Loucy (cell line): ENCODE measurements at regions not wholly inside any gene's neighbourhood (a gene's known extent, or its start where the extent isn't known, plus 50 kb on each side); places are given as distances from the start of the nearest gene placed in this dataset.

Source experiments
- H2AFZ ChIP-seq: fragments of 200-600 bp; sonication (generic); 2 replicates; pipeline ENCODE4 v1.6.0; 2016; ENCODE audit warnings: antibody characterized with exemption, mild to moderate bottlenecking, low read length, moderate library complexity
- H3F3A ChIP-seq: fragments of 200-600 bp; 2 replicates; pipeline ENCODE4 v1.6.0; 2016; ENCODE audit warnings: antibody characterized with exemption, low read depth, mild to moderate bottlenecking
- H3K27me3 ChIP-seq: fragments of 200-600 bp; sonication (generic); 2 replicates; pipeline ENCODE4 v1.6.1; 2014; ENCODE audit warnings: low read length, mild to moderate bottlenecking; ENCODE audit not compliant: insufficient read depth, poor library complexity, severe bottlenecking
- H3K36me3 ChIP-seq: fragments of 200-600 bp; sonication (generic); 2 replicates; pipeline ENCODE4 v1.6.1; 2016; ENCODE audit warnings: low read length; ENCODE audit not compliant: insufficient read depth
- H3K4me1 ChIP-seq: fragments of 200-600 bp; sonication (generic); 2 replicates; pipeline ENCODE4 v1.5.1; 2014; ENCODE audit warnings: low read length, mild to moderate bottlenecking; ENCODE audit not compliant: insufficient read depth, poor library complexity, severe bottlenecking
- H3K4me2 ChIP-seq: fragments of 200-600 bp; sonication (generic); 2 replicates; pipeline ENCODE4 v1.6.0; 2014; ENCODE audit warnings: antibody characterized with exemption, low read length, low read depth, mild to moderate bottlenecking; ENCODE audit not compliant: poor library complexity, severe bottlenecking
- H3K4me3 ChIP-seq: fragments of 200-600 bp; sonication (generic); 2 replicates; pipeline ENCODE4 v1.5.1; 2014; ENCODE audit warnings: low read length, mild to moderate bottlenecking, mixed read lengths; ENCODE audit not compliant: poor library complexity, severe bottlenecking
- H3K79me2 ChIP-seq: fragments of 200-600 bp; sonication (generic); 2 replicates; pipeline ENCODE4 v1.6.1; 2014; ENCODE audit warnings: low read length; ENCODE audit not compliant: insufficient read depth
- H3K9ac ChIP-seq: fragments of 200-600 bp; sonication (generic); 2 replicates; pipeline ENCODE4 v1.6.0; 2014; ENCODE audit warnings: mild to moderate bottlenecking, low read depth, low read length, moderate library complexity; ENCODE audit not compliant: poor library complexity, severe bottlenecking
- H3K9me2 ChIP-seq: fragments of 200-600 bp; sonication (generic); replicated peaks from 2 replicates; pipeline ENCODE4 v1.6.1; 2016; ENCODE audit warnings: low read depth, low read length, mixed read lengths
- H3K9me3 ChIP-seq: fragments of 200-600 bp; sonication (generic); 2 replicates; pipeline ENCODE4 v1.6.1; 2014; ENCODE audit warnings: mild to moderate bottlenecking, antibody characterized with exemption, low read length, low read depth; ENCODE audit not compliant: insufficient read depth
- H4K20me1 ChIP-seq: fragments of 200-600 bp; sonication (generic); 2 replicates; pipeline ENCODE4 v1.6.0; 2014; ENCODE audit warnings: antibody characterized with exemption, low read length, mild to moderate bottlenecking; ENCODE audit not compliant: insufficient read depth, poor library complexity, severe bottlenecking
- EZH2phosphoT487 ChIP-seq: fragments of 200-600 bp; IDR thresholded peaks from 2 replicates; pipeline ENCODE4 v1.6.1; 2018; ENCODE audit warnings: antibody characterized with exemption, mild to moderate bottlenecking, moderate library complexity, borderline replicate concordance
- TF ChIP-seq, protein P1 (sequence below): fragments of 200-600 bp; sonication (generic); conservative IDR thresholded peaks from 2 replicates; pipeline ENCODE4 v1.5.1; 2014; ENCODE audit warnings: mild to moderate bottlenecking, antibody characterized with exemption, low read length

DNA sequence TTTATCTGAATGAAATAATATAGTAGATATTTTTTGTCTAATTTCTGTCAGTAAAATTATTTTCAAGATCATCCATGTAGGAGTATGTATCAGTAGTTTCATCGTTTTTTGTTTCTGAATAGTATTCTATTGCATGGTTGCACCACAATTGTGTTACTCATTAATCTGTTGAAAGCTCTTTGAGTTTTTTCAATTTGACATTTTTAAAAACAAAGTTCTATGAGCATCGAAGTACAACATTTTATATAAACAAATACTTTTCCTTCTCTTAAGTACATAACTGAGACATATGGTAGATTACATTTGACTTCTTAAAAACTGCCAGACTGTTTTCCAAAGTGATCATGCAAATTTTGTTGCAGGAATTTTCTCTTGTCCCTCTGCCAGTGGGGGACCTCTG lies 1113.1 kb upstream of the CITED2 start:
- Histone ChIP-seq H3K27me3 (no peaks in the 10 kb centered on the region), H3K4me1 (no peaks in the 10 kb centered on the region), H3K9me2 (no peaks in the 10 kb centered on the region; the same call in 1 of the 2 replicates), H4K20me1 (no peaks in the 10 kb centered on the region), H3K9ac (no peak overlapping the region), H3K79me2 (no peaks in the 10 kb centered on the region), H3F3A (no peaks in the 10 kb centered on the region), H3K4me3 (no peak overlapping the region), H2AFZ (no peak overlapping the region), H3K36me3 (no peaks in the 10 kb centered on the region), H3K4me2 (no peak overlapping the region), H3K9me3 (no peaks in the 10 kb centered on the region)
- TF ChIP-seq, protein P1, sequence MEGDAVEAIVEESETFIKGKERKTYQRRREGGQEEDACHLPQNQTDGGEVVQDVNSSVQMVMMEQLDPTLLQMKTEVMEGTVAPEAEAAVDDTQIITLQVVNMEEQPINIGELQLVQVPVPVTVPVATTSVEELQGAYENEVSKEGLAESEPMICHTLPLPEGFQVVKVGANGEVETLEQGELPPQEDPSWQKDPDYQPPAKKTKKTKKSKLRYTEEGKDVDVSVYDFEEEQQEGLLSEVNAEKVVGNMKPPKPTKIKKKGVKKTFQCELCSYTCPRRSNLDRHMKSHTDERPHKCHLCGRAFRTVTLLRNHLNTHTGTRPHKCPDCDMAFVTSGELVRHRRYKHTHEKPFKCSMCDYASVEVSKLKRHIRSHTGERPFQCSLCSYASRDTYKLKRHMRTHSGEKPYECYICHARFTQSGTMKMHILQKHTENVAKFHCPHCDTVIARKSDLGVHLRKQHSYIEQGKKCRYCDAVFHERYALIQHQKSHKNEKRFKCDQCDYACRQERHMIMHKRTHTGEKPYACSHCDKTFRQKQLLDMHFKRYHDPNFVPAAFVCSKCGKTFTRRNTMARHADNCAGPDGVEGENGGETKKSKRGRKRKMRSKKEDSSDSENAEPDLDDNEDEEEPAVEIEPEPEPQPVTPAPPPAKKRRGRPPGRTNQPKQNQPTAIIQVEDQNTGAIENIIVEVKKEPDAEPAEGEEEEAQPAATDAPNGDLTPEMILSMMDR = no peak
- no peak for TF ChIP-seq EZH2phosphoT487

DNA sequence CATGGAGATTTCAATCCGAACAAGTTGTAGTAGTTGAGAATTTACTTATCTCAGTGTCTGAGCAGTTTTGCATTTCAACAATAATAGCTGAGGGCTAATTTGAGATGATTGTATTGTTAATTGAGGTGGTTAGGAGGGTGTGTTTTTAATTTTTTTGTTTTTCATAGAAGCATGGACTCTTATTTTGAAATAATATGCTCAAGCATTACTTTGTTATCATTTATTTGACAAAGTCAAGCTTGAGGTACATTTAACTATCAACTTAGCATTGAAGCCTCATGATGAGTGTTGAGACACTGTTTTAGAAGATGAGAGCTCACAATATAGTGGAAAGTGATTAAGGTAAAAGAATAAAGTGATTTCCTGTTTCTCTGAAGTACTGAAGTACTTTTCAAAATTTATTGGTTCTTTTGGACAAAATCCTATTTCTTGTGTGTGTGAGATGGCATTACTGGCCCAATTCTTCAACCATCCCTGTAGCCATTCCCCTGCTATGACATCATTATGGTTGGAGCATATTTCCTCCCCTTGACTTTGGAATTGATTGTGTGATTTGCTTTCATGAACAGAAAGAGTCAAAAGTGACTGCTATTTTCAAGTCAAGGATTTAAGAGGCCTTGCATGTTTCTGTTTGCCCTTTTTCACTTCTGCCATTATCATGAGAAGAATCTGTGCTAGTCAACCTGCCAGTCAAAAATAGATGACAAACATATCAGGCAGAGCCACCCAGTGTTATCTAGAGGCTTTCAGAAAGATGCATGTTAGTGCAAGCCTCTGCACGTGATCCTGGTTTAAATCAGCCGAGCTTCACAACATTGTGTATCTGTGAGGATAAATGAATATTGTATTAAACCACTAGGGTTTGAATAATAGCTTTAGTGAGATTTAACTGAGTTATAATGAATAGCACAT lies 1112.3 kb upstream of the CITED2 start:
- Histone ChIP-seq H3K36me3 (no peaks in the 10 kb centered on the region), H3K4me3 (no peak overlapping the region), H3K9ac (no peak overlapping the region), H4K20me1 (no peaks in the 10 kb centered on the region), H3K27me3 (no peaks in the 10 kb centered on the region), H3K9me2 (no peaks in the 10 kb centered on the region; the same call in 1 of the 2 replicates), H3K9me3 (no peaks in the 10 kb centered on the region), H3K4me2 (no peak overlapping the region), H3F3A (no peaks in the 10 kb centered on the region), H3K4me1 (no peaks in the 10 kb centered on the region), H2AFZ (no peak overlapping the region), H3K79me2 (no peaks in the 10 kb centered on the region)
- TF ChIP-seq, protein P1 = no peak
- TF ChIP-seq EZH2phosphoT487 = no peak

DNA sequence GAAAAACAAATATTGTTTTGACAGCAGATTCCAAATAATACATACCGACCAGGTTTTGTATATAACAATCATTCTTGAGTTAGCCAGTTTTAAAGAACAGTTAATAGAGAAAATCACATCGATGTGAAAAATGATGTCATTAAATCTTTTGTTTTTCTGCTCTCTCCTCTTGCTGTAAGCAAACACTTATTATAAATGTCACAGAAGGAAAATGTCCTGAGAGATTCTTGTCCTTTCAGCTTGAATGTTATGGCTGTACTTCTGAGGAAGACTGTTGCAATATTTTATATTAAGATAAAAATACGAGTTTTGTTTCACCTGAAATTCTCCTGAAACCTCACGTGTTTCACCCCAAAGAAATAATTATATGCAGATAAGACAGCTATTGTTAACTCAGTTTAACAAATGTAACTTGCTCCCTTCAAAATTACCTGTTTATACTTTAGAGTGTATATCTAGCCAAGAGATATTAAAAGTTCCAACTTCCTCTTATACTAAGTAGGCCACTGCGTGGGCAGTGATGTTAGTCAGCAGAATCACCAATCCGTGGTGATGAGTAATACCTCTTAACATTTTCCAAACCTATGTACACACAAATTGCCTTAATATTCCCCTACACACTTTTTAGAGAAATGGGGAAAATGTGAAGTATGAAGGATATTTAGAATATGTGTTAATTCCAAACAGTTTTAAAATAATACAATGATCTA lies 1111.4 kb upstream of the CITED2 start:
- no peaks in the 10 kb centered on the region for H3K9me3 ChIP-seq
- H3K4me3 ChIP-seq = no peak overlapping the region
- no peaks in the 10 kb centered on the region for H3K79me2 ChIP-seq
- TF ChIP-seq EZH2phosphoT487 = no peak
- TF ChIP-seq, protein P1 = no peak
- H3K27me3 ChIP-seq = no peaks in the 10 kb centered on the region
- no peaks in the 10 kb centered on the region; the same call in 1 of the 2 replicates for H3K9me2 ChIP-seq
- H4K20me1 ChIP-seq = no peaks in the 10 kb centered on the region
- no peak overlapping the region for H2AFZ ChIP-seq
- no peaks in the 10 kb centered on the region for H3F3A ChIP-seq
- no peaks in the 10 kb centered on the region for H3K36me3 ChIP-seq
- H3K9ac ChIP-seq = no peak overlapping the region
- no peaks in the 10 kb centered on the region for H3K4me1 ChIP-seq
- no peak overlapping the region for H3K4me2 ChIP-seq
